Stimulated activated naive CD8-positive, alpha-beta T cell treated with anti-CD3 and anti-CD28 coated beads, Interleukin-15, amount 100 ng/mL, for 72 hours (primary cell): ENCODE measurements at regions not wholly inside any gene's neighbourhood (a gene's known extent, or its start where the extent isn't known, plus 50 kb on each side); places are given as distances from the start of the nearest gene placed in this dataset.
"Not testable (repeated sequence)": the region's sequence is repeated elsewhere in the genome, so short reads cannot be mapped to it uniquely, and the experiment has no call there.

Source experiments
- ATAC-seq: fragments of 150-1000 bp; cut with Tn5 transposase; 2 replicates; pipeline ENCODE4 v1.10.0; 2021; ENCODE audit warnings: mild to moderate bottlenecking, moderate library complexity
- DNase-seq, 2 donors: peaks; one replicate each; pipeline ENCODE4 v3.0.0; 2021 to 2022
- H3K27ac Mint-ChIP-seq, 2 donors: one replicate each; pipeline ENCODE4 v1.8.0; 2022; ENCODE audit warnings: mild to moderate bottlenecking in 2 of 2, mixed read lengths in 2 of 2, moderate library complexity in 2 of 2
- H3K27me3 Mint-ChIP-seq: one replicate; pipeline ENCODE4 v1.8.0; 2022; ENCODE audit warnings: mixed read lengths
- H3K4me1 Mint-ChIP-seq: one replicate; pipeline ENCODE4 v1.8.0; 2022; ENCODE audit warnings: mild to moderate bottlenecking, mixed read lengths
- H3K4me3 Mint-ChIP-seq, 2 donors: one replicate each; pipeline ENCODE4 v1.8.0; 2022; ENCODE audit warnings: mild to moderate bottlenecking in 2 of 2, mixed read lengths in 2 of 2, moderate library complexity in 1 of 2
- H3K9me3 Mint-ChIP-seq, 2 donors: one replicate each; pipeline ENCODE4 v1.8.0; 2022; ENCODE audit warnings: mixed read lengths in 2 of 2

- Mint-ChIP-seq H3K27me3 (no peaks in the 10 kb centered on the region), H3K27ac (no peak overlapping the region), H3K4me3 (no peak overlapping the region), H3K9me3 (no peaks in the 10 kb centered on the region), H3K4me1 (peaks cover 13% of the 10 kb centered on the region)
- ATAC-seq (peak; percentile 65), DNase-seq (peak in 1 of 2 donors; percentile 27)
Measured at GRCh38 chr12:66813137-66813892, 134.4 kb upstream of the GRIP1 start.

- no peak for DNase-seq
- no peak overlapping the region for H3K4me3 Mint-ChIP-seq
- no peaks in the 10 kb centered on the region for H3K27me3 Mint-ChIP-seq
- no peaks in the 10 kb centered on the region for H3K9me3 Mint-ChIP-seq
- no peaks in the 10 kb centered on the region for H3K4me1 Mint-ChIP-seq
- no peak overlapping the region for H3K27ac Mint-ChIP-seq
- ATAC-seq = peak; percentile 90
Measured at GRCh38 chr12:66819587-66819986, 140.7 kb upstream of the GRIP1 start.

GRCh38 chr12:66822961-66823360 lies 144.1 kb upstream of the GRIP1 start:
- ATAC-seq (no peak), DNase-seq (no peak)
- no peaks in the 10 kb centered on the region for H3K27me3 Mint-ChIP-seq
- no peaks in the 10 kb centered on the region for H3K4me1 Mint-ChIP-seq
- H3K4me3 Mint-ChIP-seq = no peak overlapping the region
- H3K27ac Mint-ChIP-seq = no peak overlapping the region
- H3K9me3 Mint-ChIP-seq = no peaks in the 10 kb centered on the region

GRCh38 chr12:66823857-66824570 lies 145.1 kb upstream of the GRIP1 start:
- Mint-ChIP-seq H3K4me1 (peaks cover 5% of the 10 kb centered on the region), H3K9me3 (no peaks in the 10 kb centered on the region), H3K27me3 (no peaks in the 10 kb centered on the region), H3K27ac (no peak overlapping the region), H3K4me3 (no peak overlapping the region)
- ATAC-seq (no peak), DNase-seq (no peak)

GRCh38 chr12:66825921-66826320 lies 147.0 kb upstream of the GRIP1 start:
- H3K4me3 Mint-ChIP-seq, ATAC-seq, DNase-seq, H3K27ac Mint-ChIP-seq, H3K9me3 Mint-ChIP-seq, H3K27me3 Mint-ChIP-seq: not testable (repeated sequence)
- H3K4me1 Mint-ChIP-seq = peaks cover 22% of the 10 kb centered on the region

GRCh38 chr12:66829660-66830325 lies 150.9 kb upstream of the GRIP1 start:
- peak overlapping the region; percentile 10 to 84 for H3K27ac Mint-ChIP-seq
- peaks cover 45% of the 10 kb centered on the region for H3K4me1 Mint-ChIP-seq
- peak; percentile 95 for ATAC-seq
- H3K27me3 Mint-ChIP-seq = peaks cover 7% of the 10 kb centered on the region
- peak in 1 of 2 donors; percentile 22 for DNase-seq
- H3K9me3 Mint-ChIP-seq = no peaks in the 10 kb centered on the region
- H3K4me3 Mint-ChIP-seq = peak overlapping the region in 1 of 2 donors; percentile 49

GRCh38 chr12:66831495-66831894 lies 152.6 kb upstream of the GRIP1 start:
- DNase-seq (no peak), ATAC-seq (peak; percentile 39)
- Mint-ChIP-seq H3K27ac (no peak overlapping the region), H3K4me1 (peaks cover 46% of the 10 kb centered on the region), H3K27me3 (peaks cover 7% of the 10 kb centered on the region), H3K4me3 (no peak overlapping the region), H3K9me3 (no peaks in the 10 kb centered on the region)

GRCh38 chr12:66832997-66833396 lies 154.1 kb upstream of the GRIP1 start:
- DNase-seq (no peak), ATAC-seq (no peak)
- Mint-ChIP-seq H3K9me3 (no peaks in the 10 kb centered on the region), H3K4me3 (no peak overlapping the region), H3K27me3 (peaks cover 7% of the 10 kb centered on the region), H3K27ac (no peak overlapping the region), H3K4me1 (peaks cover 56% of the 10 kb centered on the region)

GRCh38 chr12:66836623-66837310 lies 157.9 kb upstream of the GRIP1 start:
- Mint-ChIP-seq H3K27ac (no peak overlapping the region), H3K27me3 (peaks cover 7% of the 10 kb centered on the region), H3K4me1 (peaks cover 25% of the 10 kb centered on the region), H3K9me3 (no peaks in the 10 kb centered on the region), H3K4me3 (no peak overlapping the region)
- ATAC-seq (peak; percentile 20), DNase-seq (no peak)

- DNase-seq (no peak), ATAC-seq (peak; percentile 37)
- Mint-ChIP-seq H3K4me1 (peaks cover 20% of the 10 kb centered on the region), H3K27ac (no peak overlapping the region), H3K4me3 (no peak overlapping the region), H3K27me3 (peaks cover 7% of the 10 kb centered on the region), H3K9me3 (no peaks in the 10 kb centered on the region)
Measured at GRCh38 chr12:66837311-66837627, 158.4 kb upstream of the GRIP1 start.

GRCh38 chr12:66838366-66838765 lies 159.5 kb upstream of the GRIP1 start:
- no peaks in the 10 kb centered on the region for H3K9me3 Mint-ChIP-seq
- no peak overlapping the region for H3K27ac Mint-ChIP-seq
- H3K4me3 Mint-ChIP-seq = no peak overlapping the region
- DNase-seq = no peak
- no peak for ATAC-seq
- peaks cover 12% of the 10 kb centered on the region for H3K4me1 Mint-ChIP-seq
- peaks cover 3% of the 10 kb centered on the region for H3K27me3 Mint-ChIP-seq

GRCh38 chr12:66848967-66849366 lies 170.1 kb upstream of the GRIP1 start:
- H3K4me1 Mint-ChIP-seq = peaks cover 6% of the 10 kb centered on the region
- no peak for ATAC-seq
- DNase-seq = no peak

GRCh38 chr12:66851134-66851533 lies 172.3 kb upstream of the GRIP1 start:
- H3K9me3 Mint-ChIP-seq = no peaks in the 10 kb centered on the region
- no peak overlapping the region for H3K4me3 Mint-ChIP-seq
- H3K4me1 Mint-ChIP-seq = peaks cover 6% of the 10 kb centered on the region
- H3K27me3 Mint-ChIP-seq = no peaks in the 10 kb centered on the region
- H3K27ac Mint-ChIP-seq = no peak overlapping the region
- ATAC-seq (no peak), DNase-seq (no peak)

More at GRCh38 chr12:66848967-66849366, 170.1 kb upstream of the GRIP1 start:
- Mint-ChIP-seq H3K27ac (no peak overlapping the region), H3K9me3 (no peaks in the 10 kb centered on the region), H3K4me3 (no peak overlapping the region), H3K27me3 (no peaks in the 10 kb centered on the region)

GRCh38 chr12:66852091-66852490 lies 173.2 kb upstream of the GRIP1 start:
- H3K27me3 Mint-ChIP-seq = no peaks in the 10 kb centered on the region
- no peak overlapping the region for H3K4me3 Mint-ChIP-seq
- DNase-seq (no peak), ATAC-seq (no peak)
- no peaks in the 10 kb centered on the region for H3K4me1 Mint-ChIP-seq
- no peaks in the 10 kb centered on the region for H3K9me3 Mint-ChIP-seq
- H3K27ac Mint-ChIP-seq = no peak overlapping the region

- Mint-ChIP-seq H3K4me1 (peaks cover 6% of the 10 kb centered on the region), H3K27ac (no peak overlapping the region), H3K27me3 (no peaks in the 10 kb centered on the region), H3K4me3 (no peak overlapping the region), H3K9me3 (no peaks in the 10 kb centered on the region)
- ATAC-seq (no peak), DNase-seq (no peak)
Measured at GRCh38 chr12:66852765-66853164, 173.9 kb upstream of the GRIP1 start.
